Stimulated activated CD4-positive, alpha-beta T cell treated with anti-CD3 and anti-CD28 coated beads, Interleukin-12 subunit alpha, Interleukin-12 subunit beta, amount 100 ng/mL, for 24 hours (primary cell): ENCODE measurements at regions not wholly inside any gene's neighbourhood (a gene's known extent, or its start where the extent isn't known, plus 50 kb on each side); places are given as distances from the start of the nearest gene placed in this dataset.
"Not testable (repeated sequence)": the region's sequence is repeated elsewhere in the genome, so short reads cannot be mapped to it uniquely, and the experiment has no call there.

Experiments used
- DNase-seq, 2 experiments: peaks; one replicate each; pipeline ENCODE4 v3.0.0-alpha.2; 2020; ENCODE audit warnings: low read depth in 2 of 2

- DNase-seq: no peak
Observed at GRCh38 chr6:120805276-120805675, 529.0 kb downstream of the TBC1D32 start.

- DNase-seq: no peak
Observed at GRCh38 chr6:120804612-120805011, 529.7 kb downstream of the TBC1D32 start.

- no peak for DNase-seq
Observed at GRCh38 chr6:120786682-120787081, 547.6 kb downstream of the TBC1D32 start.

- DNase-seq: no peak
Observed at GRCh38 chr6:120786256-120786655, 548.0 kb downstream of the TBC1D32 start.

- no peak for DNase-seq
Observed at GRCh38 chr6:120785459-120786086, 548.7 kb downstream of the TBC1D32 start.

- no peak for DNase-seq
Observed at GRCh38 chr6:120779441-120779840, 554.8 kb downstream of the TBC1D32 start.

GRCh38 chr6:120775698-120776097 is 558.6 kb downstream of the TBC1D32 start:
- no peak for DNase-seq

GRCh38 chr6:120774275-120774674 is 560.0 kb downstream of the TBC1D32 start:
- DNase-seq: no peak

- no peak for DNase-seq
Observed at GRCh38 chr6:120771019-120771418, 563.3 kb downstream of the TBC1D32 start.

- DNase-seq: no peak
Observed at GRCh38 chr6:120764312-120764711, 570.0 kb downstream of the TBC1D32 start.

GRCh38 chr6:120759570-120759969 is 574.7 kb downstream of the TBC1D32 start:
- DNase-seq: no peak

GRCh38 chr6:120748574-120748973 is 585.7 kb downstream of the TBC1D32 start:
- not testable (repeated sequence) for DNase-seq

- no peak for DNase-seq
Observed at GRCh38 chr6:120736740-120737139, 597.5 kb downstream of the TBC1D32 start.

- DNase-seq: no peak
Observed at GRCh38 chr6:120735641-120736040, 598.6 kb downstream of the TBC1D32 start.

- no peak for DNase-seq
Observed at GRCh38 chr6:120711255-120711654, 623.0 kb downstream of the TBC1D32 start.

- no peak for DNase-seq
Observed at GRCh38 chr6:120700001-120700400, 634.3 kb downstream of the TBC1D32 start.

- DNase-seq: no peak
Observed at GRCh38 chr6:120686492-120686891, 647.8 kb downstream of the TBC1D32 start.

GRCh38 chr6:120682145-120682544 is 652.1 kb downstream of the TBC1D32 start:
- DNase-seq: no peak

GRCh38 chr6:120681204-120681603 is 653.1 kb downstream of the TBC1D32 start:
- no peak for DNase-seq

GRCh38 chr6:120675886-120676285 is 658.4 kb downstream of the TBC1D32 start:
- no peak for DNase-seq

GRCh38 chr6:120671519-120671918 is 662.8 kb downstream of the TBC1D32 start:
- DNase-seq: no peak

- no peak for DNase-seq
Observed at GRCh38 chr6:120652506-120652905, 681.8 kb downstream of the TBC1D32 start.

GRCh38 chr6:120648713-120649112 is 685.6 kb downstream of the TBC1D32 start:
- no peak for DNase-seq

- no peak for DNase-seq
Observed at GRCh38 chr6:120646101-120646500, 688.2 kb downstream of the TBC1D32 start.
